SH-SY5Y (cell line): ENCODE measurements at regions not wholly inside any gene's neighbourhood (a gene's known extent, or its start where the extent isn't known, plus 50 kb on each side); places are given as distances from the start of the nearest gene placed in this dataset.

Experiments
- GATA2 ChIP-seq: IDR thresholded peaks from 2 replicates; pipeline ENCODE4 v1.6.1; 2011; ENCODE audit warnings: mild to moderate bottlenecking, low read depth, low read length
- GATA3 ChIP-seq: IDR thresholded peaks from 2 replicates; pipeline ENCODE4 v1.6.1; 2011; ENCODE audit warnings: low read depth, mild to moderate bottlenecking, low read length, moderate library complexity

DNA sequence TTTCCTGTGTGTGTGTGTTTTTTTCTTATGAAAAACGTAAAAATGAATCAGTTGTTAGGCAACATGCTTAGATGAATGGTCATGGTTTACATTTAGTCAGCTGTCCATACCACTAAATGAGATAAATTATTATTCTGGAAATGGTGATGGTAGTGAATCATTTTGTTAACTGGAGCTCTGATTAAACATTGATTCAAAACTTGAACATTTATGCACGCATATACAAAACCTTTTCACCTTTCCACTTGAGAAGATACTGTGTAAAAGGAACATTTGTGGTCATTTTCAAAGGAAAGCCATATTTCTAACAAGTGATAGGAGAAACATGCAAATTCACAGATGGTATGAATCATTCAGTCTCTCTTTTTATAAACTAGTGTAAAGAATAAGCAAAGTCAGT is 162.0 kb downstream of the SLC25A46 start:
- TF ChIP-seq GATA2 (no peak), GATA3 (no peak)

- TF ChIP-seq GATA3: no peak
- no peak for TF ChIP-seq GATA2
These were observed 165.2 kb downstream of the SLC25A46 start for GRCh38 chr5:110903966-110904365.

- TF ChIP-seq GATA2 (no peak), GATA3 (no peak)
These were observed 162.7 kb upstream of the TSLP start for GRCh38 chr5:110908848-110909247.

GRCh38 chr5:110909415-110909814 is 162.1 kb upstream of the TSLP start:
- TF ChIP-seq GATA2 (no peak), GATA3 (no peak)

DNA sequence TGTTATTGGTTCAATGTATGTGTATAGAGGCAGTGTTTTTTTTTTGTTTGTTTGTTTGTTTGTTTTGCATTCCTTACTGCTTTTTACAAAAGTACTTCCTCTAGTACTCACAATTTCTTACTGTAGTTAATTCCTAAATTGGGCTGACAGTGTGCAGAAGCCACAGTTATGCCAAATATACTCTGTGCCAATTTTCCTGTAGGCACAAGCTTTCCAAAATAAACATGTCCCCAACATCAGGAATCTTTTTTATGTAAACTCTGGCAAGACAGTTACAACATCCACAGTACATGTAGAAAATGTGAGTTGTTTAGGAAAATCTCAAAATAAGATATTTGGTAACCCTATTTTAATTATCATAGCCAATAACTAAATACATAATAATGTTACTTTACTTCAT is 161.6 kb upstream of the TSLP start:
- no peak for TF ChIP-seq GATA3
- TF ChIP-seq GATA2: no peak

DNA sequence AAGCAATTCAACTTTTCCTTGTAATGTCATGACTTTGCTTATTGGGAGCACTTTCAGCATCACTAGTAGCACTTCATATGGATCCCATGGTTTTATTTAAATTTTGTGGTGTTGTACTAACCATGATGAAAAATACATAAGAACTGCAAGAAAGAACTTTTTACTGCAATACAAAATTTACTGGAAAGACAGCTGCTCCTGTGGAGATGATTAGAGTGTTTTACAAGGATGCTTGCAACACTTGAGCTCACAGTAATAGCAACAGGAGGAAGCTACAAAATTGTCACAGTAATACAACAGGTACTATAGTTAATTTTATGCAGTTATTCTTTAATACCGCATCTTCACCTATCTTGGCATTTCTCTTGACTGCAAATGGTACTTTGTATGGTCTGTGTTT is 158.3 kb upstream of the TSLP start:
- TF ChIP-seq GATA3 (no peak), GATA2 (no peak)

DNA sequence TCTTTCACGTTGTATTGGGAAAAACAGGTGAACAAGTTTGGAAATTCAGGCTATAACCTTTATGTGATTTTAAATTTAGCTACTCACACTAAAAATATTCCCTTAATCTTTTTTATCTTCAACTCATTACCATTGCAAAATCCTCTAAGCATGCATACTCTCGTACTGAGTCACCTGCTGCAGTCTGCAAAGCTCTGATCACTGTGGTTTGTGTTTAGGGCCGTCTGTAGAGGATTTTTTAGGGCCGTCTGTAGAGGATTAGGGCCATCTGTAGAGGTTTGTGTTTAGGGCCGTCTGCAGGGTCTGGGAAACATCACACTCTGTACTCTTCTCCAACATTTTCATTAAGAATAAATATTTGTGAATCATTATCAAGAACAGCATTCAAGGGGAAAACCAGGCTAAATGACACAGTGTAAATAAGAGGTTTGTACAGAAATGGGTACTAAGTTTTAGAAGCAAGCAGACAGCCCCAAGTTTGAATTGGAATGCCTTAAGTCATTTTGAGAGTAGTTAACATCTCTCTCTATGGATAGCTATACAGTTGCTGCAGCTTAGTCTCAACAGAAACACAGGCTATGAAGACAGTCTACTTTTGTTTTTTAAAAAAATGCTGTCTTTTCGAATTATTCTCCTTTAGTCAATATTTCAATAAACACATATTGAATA is 155.0 kb upstream of the TSLP start:
- TF ChIP-seq GATA2 (no peak), GATA3 (no peak)

GRCh38 chr5:110917161-110917875 is 154.2 kb upstream of the TSLP start:
- TF ChIP-seq GATA3 (no peak), GATA2 (no peak)

DNA sequence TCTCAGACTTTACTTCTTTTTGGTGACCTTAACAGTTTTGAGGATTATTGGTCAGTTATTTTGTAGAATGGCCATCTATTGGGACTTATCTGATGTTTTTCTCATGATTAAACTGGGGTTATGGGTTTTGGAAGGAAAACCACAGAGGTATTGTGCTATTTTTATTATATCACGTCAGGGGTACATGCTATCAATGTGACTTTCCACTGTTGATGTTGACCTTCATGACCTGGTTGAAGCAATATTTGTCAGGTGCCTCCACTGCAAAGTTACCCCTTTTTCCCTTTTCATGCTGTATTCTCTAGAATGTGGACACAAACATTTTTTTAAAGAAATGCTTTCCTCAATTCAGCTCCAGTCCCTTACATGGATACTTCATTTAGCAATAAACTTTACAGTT is 152.8 kb upstream of the TSLP start:
- TF ChIP-seq GATA3 (no peak), GATA2 (no peak)

DNA sequence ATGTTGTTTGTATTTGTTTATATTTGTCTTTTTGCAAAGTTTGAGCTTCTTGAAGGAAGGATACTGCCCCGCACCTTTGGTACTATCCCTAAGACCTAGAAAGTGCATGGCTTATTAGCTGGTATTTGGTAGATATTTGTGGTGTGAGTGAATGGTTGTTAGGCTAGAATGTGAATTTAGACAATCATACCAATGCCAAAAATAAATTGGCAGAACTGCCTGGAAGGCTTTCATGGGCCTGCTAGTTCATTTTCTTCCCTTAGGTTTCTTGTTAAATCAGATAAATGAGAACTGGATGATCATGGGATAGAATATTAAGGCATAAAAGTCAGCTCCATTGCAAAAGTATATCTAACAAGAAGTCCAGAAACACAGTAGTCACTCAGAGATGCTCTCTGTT is 147.5 kb upstream of the TSLP start:
- TF ChIP-seq GATA2 (no peak), GATA3 (no peak)

DNA sequence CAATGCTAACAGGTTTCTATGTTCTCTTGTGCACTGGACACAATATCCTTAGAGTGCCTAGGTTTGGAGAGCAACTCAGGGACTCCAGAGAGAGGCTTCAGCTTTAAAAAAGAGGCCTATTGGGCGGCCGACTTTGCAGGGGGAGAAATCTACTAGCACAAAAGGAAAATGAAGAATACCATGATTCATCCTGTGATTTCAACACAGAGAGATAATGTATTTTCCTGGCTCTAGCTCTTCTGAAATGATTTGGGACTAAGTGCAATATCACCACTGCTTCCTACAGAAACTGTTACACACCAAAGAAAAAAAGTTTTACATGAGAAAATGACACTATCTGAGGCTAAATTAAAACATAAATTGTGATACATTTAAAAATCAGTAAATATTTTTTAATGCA is 146.1 kb upstream of the TSLP start:
- TF ChIP-seq GATA2: no peak
- TF ChIP-seq GATA3: no peak

DNA sequence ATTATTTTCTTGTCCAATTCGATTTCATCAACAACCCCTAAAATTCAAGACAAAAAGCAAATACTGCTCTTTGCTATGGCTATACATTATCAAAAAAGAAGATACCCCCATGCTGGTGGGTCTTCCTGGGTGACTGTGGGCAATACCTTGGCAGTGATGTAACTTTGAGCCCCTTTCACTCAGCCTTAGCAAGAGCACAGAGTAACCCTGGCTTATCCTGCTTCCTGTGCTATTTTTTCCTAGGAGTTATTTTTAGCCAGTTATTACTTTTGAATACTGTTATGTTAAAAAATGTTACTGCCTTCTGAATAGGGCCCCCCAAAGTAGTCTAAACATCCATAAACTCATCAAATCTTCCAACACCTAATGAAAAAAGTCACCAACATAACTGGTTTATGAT is 145.6 kb upstream of the TSLP start:
- TF ChIP-seq GATA2 (no peak), GATA3 (no peak)

- TF ChIP-seq GATA2 (no peak), GATA3 (no peak)
These were observed 138.6 kb upstream of the TSLP start for GRCh38 chr5:110932755-110933488.

- TF ChIP-seq GATA3 (no peak), GATA2 (no peak)
These were observed 131.4 kb upstream of the TSLP start for GRCh38 chr5:110940136-110940535.

DNA sequence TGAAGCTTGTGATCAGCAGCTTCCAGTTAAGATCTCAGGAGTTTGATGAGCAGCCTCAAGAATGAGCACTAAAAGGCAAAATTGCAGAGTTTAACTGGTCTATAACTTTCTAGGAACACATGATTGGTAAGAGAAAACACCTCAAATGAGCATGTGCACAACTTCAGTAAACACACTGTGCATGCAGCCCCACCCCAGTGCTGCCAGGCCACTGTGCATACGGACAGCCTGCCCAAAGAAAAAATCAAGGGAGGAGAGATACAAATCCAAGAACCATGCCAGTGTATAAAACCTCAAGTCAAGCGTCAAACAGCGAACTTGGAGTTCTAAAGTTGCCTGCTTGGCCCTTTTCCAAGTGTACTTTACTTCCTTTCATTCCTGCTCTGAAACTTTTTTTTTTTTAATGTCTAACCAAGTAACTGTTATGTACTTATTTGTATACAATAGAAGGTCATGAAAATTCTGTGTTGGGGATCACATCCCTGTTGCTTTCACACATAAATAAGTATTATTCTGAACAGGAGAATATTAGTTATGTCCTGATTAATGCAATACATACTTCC is 125.6 kb upstream of the TSLP start:
- TF ChIP-seq GATA3 (no peak), GATA2 (no peak)
